ENCODE measurements at regions not wholly inside any gene's neighbourhood (a gene's known extent, or its start where the extent isn't known, plus 50 kb on each side); places are given as distances from the start of the nearest gene placed in this dataset.

- Histone ChIP-seq H3K79me2 (ENCODE audit: insufficient read depth, low read length) (no peaks in the 10 kb centered on the region), H2AFZ (ENCODE audit: low read length) (no peak overlapping the region), H3K4me3 (replicated peaks in 1 of 3; ENCODE audit: insufficient read depth in 1 of 3, low read depth in 2 of 3, low read length in 3 of 3) (no peak overlapping the region), H3K4me1 (ENCODE audit: insufficient read depth, low read length) (no peaks in the 10 kb centered on the region), H3K27me3 (ENCODE audit: control insufficient read depth in 1 of 2, insufficient read depth in 2 of 2, low read length in 2 of 2) (peaks cover 12 to 29% of the 10 kb centered on the region in 2 experiments), H4K20me1 (ENCODE audit: insufficient read depth, low read length) (no peaks in the 10 kb centered on the region), H3K9me3 (ENCODE audit: low read length) (no peaks in the 10 kb centered on the region), H3K27ac (ENCODE audit: extremely low read length, insufficient read depth, low read length) (no peak overlapping the region), H3K4me2 (ENCODE audit: low read depth, low read length) (no peak overlapping the region), H3K9ac (ENCODE audit: insufficient read depth, low read depth, low read length) (no peak overlapping the region), H3K36me3 (replicated peaks in 1 of 2; ENCODE audit: control insufficient read depth in 1 of 2, insufficient read depth in 2 of 2, low read length in 2 of 2) (no peaks in the 10 kb centered on the region)
- 31% methylated on average over 7 of the region's 13 CpGs for WGBS (ENCODE audit: low lambda C conversion rate)
- ChIA-PET POLR2A (no interaction called here), CTCF (ENCODE audit: low intra/inter-chr PET ratio, low total read pairs) (no interaction called here)
- in situ Hi-C loops (cut with HindIII; ENCODE audit: extremely low pct_ligation_motif_present, low pct_unique_long_range_greater_than_20kb), result no loop called here
- no peak for TF ChIP-seq NFE2L2 (IDR thresholded peaks at IDR 0.05; ENCODE audit: low read length)
- no peak for TF ChIP-seq FOSL1 (CRISPR knock-in tag; IDR thresholded peaks at IDR 0.05; ENCODE audit: borderline replicate concordance)
- no peak for TF ChIP-seq POLR2AphosphoS5 (IDR thresholded peaks at IDR 0.05; ENCODE audit: low read depth, low read length)
- no peak for TF ChIP-seq PRMT3 (CRISPR knock-in tag; IDR thresholded peaks at IDR 0.05; ENCODE audit: borderline replicate concordance, low read depth)
- TF ChIP-seq RNF2 (conservative IDR thresholded peaks at IDR 0.05; ENCODE audit: low read depth), result no peak
- no peak for TF ChIP-seq NR0B2 (CRISPR knock-in tag; IDR thresholded peaks at IDR 0.05)
- no peak for TF ChIP-seq ZNF18 (CRISPR knock-in tag; IDR thresholded peaks at IDR 0.05; ENCODE audit: insufficient replicate concordance)
- TF ChIP-seq HOXA3 (CRISPR knock-in tag; IDR thresholded peaks at IDR 0.05), result no peak
- TF ChIP-seq ZFX (CRISPR knock-in tag; IDR thresholded peaks at IDR 0.05; ENCODE audit: low read depth), result no peak
- no peak for TF ChIP-seq ZNF12 (CRISPR knock-in tag; IDR thresholded peaks at IDR 0.05)
- no peak for TF ChIP-seq POGZ (CRISPR knock-in tag; IDR thresholded peaks at IDR 0.05)
- TF ChIP-seq MAX (IDR thresholded peaks at IDR 0.05), result no peak
- no peak for TF ChIP-seq BCL6 (CRISPR knock-in tag; IDR thresholded peaks at IDR 0.05)
- no peak for TF ChIP-seq LCORL (IDR thresholded peaks at IDR 0.05)
- TF ChIP-seq LCORL (CRISPR knock-in tag; IDR thresholded peaks at IDR 0.05), result no peak
- DNase-seq (ENCODE audit: low spot score) (no peak), FAIRE-seq (no peak), ATAC-seq (no peak; the same call in 2 of the 3 replicates)
- intact Hi-C loops (cut with micrococcal nuclease; ENCODE audit: unreplicated experiment), result loop anchor here (5.0 kb wide), 1 partner anchor 416 kb away; no protein-coding TSS in a partner anchor
- no TSS peak for BruUV-seq (replicated peaks)
Observed at GRCh38 chr3:127041264-127041820, 58.4 kb downstream of the PLXNA1 start.
